SK-N-DZ (cell line): ENCODE measurements at regions not wholly inside any gene's neighbourhood (a gene's known extent, or its start where the extent isn't known, plus 50 kb on each side); places are given as distances from the start of the nearest gene placed in this dataset.
"Not testable (repeated sequence)": the region's sequence is repeated elsewhere in the genome, so short reads cannot be mapped to it uniquely, and the experiment has no call there.

Experiments
- DNase-seq: peaks from one replicate; pipeline ENCODE4 v3.0.0-alpha.2; 2015; ENCODE audit warnings: low spot score

DNA sequence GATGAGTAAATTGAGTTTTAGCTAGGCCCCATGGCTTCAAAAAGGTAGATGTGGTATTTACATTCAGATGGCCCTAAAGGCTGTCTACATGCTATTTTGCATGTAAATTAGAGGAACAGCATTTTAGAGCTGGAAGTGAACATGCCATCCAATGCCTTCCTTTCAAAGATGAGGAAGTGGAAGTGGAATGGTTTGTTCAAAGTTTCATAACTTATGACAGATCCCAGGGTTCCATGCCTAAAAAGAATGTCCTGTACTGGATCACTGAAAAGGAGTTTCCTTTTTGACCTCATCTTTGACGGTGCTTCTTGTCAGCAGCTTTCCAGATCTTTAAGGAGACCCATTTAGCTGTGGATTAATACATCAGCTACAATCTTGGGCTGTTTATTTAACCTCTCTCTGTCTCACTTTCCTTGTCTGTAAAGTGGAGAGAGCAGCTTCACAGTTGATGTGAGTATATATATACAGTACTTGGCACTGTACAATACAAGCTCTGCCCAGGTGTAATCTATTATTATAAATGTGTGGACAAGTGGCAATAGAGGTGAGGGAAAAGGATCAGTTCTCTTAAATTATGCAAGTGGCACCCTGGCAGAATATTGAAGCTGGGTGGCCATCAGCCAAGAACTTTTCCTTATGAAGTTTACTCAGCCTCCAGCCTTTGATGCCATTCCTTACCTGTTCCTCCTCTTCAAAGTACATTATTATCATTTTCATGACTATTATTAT, 68.7 kb upstream of the GOLGA8B start:
- no peak for DNase-seq

DNA sequence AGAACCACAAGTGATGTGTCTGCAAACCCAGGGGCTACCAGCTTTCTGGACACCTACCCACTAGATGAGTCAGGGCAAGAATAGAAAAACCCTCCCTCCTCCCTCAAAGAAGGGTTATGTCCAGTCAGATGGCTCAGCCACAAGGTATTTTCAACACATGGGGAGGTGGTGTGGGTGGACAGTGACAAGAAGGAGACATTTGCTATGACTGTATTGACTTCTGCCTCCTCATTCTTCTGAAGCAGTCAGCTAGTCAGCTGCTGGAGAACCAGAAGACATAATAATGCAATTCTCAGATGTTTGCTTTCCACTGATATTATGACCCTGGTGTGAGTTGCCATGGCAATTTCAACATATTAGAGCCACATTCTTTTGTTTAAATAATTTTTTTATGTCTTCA, 66.7 kb upstream of the GOLGA8B start:
- DNase-seq = no peak

DNA sequence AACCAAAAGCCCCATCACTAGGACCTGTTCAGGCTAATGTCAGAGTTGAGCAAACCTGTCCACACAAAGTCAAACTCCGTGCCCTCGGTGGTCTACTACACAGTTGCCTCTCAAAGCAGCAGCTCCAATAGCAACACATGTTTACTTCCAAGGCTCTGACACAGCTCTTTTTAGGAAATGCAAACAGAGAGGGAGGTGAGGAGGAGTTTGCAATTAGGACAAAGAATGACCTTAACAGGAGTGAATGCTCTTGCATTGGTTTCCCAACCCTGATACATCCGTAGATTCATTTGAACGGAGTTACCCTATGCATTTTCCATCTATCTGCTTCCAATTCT, 64.8 kb upstream of the GOLGA8B start:
- DNase-seq = no peak

DNA sequence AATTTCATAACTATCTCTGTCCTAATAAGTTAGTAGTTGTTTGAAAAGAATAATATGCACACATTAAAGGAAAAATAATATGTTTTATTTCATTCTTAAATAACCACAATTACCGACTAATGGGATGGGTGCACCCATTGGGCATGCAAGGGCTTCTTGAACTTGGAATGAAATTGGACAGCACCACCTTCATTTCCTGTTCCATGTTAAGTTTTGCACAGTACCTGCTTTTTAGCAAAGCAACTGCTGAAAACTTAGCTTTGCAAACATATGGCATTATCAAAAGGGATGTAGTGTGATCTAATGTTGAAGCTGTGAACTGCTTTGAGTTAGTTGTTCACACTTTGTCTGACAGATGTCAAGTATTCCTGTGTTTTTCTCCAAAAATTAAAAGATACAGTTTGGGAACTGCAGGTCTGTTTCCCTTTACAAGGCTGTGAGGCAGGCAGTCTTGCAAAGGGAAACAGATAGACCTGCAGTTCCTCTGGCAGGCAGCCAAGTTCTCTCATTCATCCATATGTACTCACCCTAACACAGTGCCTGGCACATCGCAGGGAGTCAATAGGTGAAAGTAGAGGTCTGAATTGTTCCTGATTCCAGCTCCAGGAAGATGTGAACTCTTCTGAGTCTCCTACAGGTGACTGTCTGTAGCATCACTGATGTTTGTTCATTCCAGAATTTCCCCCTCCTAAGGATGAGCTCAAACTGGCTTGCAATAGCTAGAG, 64.3 kb upstream of the GOLGA8B start:
- DNase-seq = peak; percentile 25

DNA sequence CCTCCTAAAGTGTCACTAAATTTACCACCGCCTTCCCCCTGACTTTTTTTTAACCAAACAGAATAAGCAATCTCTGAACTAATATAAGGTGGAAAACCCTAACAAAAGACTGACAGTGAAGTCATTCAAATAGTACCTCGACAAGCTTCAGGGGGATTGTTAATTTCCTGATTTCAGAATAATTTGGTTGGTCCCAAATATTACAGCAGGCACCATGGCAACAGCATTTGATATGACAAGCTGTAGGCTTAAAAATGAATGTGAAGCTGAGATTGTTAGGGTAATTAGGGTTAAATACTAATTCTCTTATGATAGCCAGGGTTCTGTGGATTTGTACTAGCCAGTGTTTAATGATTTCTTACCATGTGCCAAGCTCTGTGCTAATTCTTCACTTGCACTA, 63.5 kb upstream of the GOLGA8B start:
- DNase-seq = no peak

DNA sequence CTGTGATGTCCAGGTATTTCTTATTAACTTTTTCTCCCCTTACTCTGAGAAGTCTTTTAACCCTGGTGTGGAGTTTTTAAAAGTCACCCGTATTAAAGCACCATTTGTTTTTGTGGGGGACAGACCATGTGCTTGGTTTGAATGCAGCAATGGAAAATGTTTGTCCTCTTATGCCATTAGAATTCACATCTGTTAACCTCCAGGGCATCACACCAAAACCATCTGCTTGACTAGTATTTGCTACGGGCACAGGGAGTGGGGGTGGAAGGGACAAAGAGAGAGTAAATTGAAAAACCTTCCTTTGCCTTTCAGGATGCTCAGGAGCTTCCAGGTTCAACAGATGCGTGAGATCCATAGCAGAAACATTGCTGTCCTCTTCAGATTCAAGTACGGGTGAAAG, 61.4 kb upstream of the GOLGA8B start:
- no peak for DNase-seq

DNA sequence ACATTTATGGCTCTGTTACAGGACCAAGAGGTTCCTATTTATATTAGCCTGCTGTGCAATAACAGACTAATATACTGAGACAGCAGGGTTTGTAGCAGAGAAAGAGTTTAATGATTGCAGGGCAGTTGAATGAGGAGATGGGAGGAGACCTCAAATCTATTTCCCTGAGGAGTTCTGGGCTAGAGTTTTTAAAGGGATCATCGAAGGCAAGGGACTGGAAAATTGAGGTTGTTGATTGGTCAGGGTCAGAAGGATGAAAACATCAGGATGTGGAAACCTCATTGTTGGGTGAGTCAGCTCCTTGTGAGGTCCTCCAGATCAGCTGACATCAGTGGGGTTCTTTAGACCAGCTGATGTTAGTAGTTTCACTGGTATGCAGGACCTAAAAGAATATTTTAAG, 60.6 kb upstream of the GOLGA8B start:
- no peak for DNase-seq

DNA sequence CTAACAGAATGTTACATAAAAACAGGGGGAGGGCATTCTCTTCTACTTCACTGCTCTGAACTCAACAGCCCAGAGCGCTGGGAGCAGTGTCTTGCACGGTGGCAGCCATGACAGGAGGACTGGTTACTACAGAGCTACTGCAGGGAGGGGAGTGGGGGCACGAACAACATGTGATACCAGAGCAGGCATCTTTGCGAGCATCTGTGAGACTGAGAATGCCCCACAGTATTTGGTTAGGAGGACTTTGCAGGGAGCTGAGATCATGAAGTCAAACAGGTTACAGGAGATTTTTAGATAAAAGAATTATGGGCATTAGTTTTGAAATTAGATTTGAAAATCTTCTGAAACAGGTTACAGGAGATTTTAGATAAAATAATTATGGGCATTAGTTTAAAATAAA, 58.8 kb upstream of the GOLGA8B start:
- DNase-seq = peak; percentile 95

DNA sequence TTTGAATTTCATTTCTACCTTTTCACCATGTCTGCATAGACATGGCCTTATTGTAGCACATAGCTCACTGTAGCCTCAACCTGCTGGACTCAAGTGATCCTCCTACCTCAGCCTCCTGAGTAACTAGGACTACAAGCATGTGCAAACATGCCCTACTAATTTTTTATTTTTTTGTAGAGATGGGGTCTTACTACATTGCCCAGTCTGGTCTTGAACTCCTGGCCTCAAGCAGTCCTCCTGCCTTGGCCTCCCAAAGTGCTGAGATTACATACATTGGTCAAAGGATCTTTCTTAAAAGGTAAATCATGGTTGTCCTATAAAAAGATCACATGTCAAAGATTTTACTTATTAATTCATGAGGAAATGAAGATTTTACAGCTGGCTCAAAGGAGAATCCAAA, 57.2 kb upstream of the GOLGA8B start:
- DNase-seq = no peak

DNA sequence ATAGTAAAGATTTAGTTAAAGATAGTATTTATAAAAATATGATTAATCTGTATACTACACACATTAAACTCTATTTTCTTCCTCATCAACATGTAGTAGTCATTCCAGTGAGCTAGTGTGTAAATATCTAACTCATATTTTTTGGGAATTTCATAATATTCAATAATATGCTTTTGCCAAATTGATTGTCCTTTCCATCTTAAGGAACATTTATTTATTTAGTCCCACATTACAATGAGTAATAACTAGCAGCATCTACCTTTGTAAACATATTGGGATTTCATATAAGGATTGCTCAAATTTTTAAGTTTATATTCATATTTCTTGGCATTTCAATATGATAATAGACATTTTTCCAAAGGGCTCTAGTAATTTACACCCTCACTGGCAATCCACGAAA, 53.9 kb upstream of the GOLGA8B start:
- no peak for DNase-seq

DNA sequence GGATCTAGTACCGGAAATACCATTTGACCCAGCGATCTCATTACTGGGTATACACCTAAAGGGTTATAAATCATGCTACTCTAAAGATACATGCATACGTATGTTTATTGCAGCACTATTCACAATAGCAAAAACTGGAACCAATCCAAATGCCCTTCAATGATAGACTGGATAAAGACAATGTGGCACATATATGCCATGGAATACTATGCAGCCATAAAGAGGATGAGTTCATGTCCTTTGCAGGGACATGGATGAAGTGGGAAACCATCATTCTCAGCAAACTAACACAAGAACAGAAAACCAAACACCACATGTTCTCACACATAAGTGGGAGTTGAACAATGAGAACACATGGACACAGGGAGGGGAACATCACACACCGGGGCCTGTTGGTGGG, 50.2 kb upstream of the GOLGA8B start:
- DNase-seq = not testable (repeated sequence)
